SK-N-SH (cell line): ENCODE measurements at regions not wholly inside any gene's neighbourhood (a gene's known extent, or its start where the extent isn't known, plus 50 kb on each side); places are given as distances from the start of the nearest gene placed in this dataset.

ENCODE experiments used
- CHD2 ChIP-seq: fragments of 150-350 bp; IDR thresholded peaks from 2 replicates; pipeline ENCODE4 v1.6.1; 2018; ENCODE audit warnings: low read length; ENCODE audit not compliant: partially characterized antibody
- JUND ChIP-seq: IDR thresholded peaks from 2 replicates; pipeline ENCODE4 v1.4.0; 2012
- MAX ChIP-seq: IDR thresholded peaks from 2 replicates; pipeline ENCODE4 v1.4.0; 2012; ENCODE audit warnings: low read depth
- MXI1 ChIP-seq: IDR thresholded peaks from 2 replicates; pipeline ENCODE4 v1.6.1; 2012; ENCODE audit warnings: mild to moderate bottlenecking, low read depth, low read length, improper control_type of control experiment
- POLR2AphosphoS5 ChIP-seq: IDR thresholded peaks from 2 replicates; pipeline ENCODE4 v1.6.1; 2012; ENCODE audit warnings: low read depth, low read length
- RAD21 ChIP-seq: IDR thresholded peaks from 2 replicates; pipeline ENCODE4 v1.6.1; 2012; ENCODE audit warnings: mild to moderate bottlenecking, low read length
- REST ChIP-seq: IDR thresholded peaks from 2 replicates; pipeline ENCODE4 v1.6.1; 2012; ENCODE audit warnings: mild to moderate bottlenecking, low read depth, low read length, moderate library complexity
- RFX5 ChIP-seq: IDR thresholded peaks from 2 replicates; pipeline ENCODE4 v1.6.1; 2012; ENCODE audit warnings: mild to moderate bottlenecking, improper control_type of control experiment, low read length
- RXRA ChIP-seq: IDR thresholded peaks from 2 replicates; pipeline ENCODE4 v1.4.0; 2012; ENCODE audit warnings: low read depth, mild to moderate bottlenecking, borderline replicate concordance
- TF ChIP-seq, protein P1 (sequence below): fragments of 200-600 bp; sonication (generic); IDR thresholded peaks from 2 replicates; pipeline ENCODE4 v1.6.1; 2017; ENCODE audit warnings: antibody characterized with exemption, mild to moderate bottlenecking, moderate library complexity
- TF ChIP-seq, protein P2 (sequence below): IDR thresholded peaks from 2 replicates; pipeline ENCODE4 v1.4.0; 2012; ENCODE audit warnings: low read depth, borderline replicate concordance

DNA sequence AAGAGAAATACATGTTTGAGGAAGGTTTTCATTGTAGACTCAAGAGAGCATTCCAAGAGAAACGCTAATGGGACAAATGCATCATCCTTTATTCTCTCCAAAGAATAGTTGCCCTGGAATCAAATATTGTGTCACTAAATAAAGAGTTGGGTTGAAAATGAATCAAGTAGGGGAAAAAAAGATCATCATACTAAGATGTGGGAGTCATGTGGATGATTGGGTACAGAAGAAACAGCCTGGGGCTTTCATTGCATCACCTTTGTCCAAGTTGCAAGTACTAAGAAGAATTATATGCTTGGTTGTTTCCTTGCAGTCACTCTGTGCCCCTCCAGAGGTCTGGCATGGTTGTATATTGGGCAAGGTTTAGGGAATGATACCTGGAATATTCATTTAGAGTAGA lies 658.9 kb downstream of the TOX3 start:
- TF ChIP-seq, protein P1, sequence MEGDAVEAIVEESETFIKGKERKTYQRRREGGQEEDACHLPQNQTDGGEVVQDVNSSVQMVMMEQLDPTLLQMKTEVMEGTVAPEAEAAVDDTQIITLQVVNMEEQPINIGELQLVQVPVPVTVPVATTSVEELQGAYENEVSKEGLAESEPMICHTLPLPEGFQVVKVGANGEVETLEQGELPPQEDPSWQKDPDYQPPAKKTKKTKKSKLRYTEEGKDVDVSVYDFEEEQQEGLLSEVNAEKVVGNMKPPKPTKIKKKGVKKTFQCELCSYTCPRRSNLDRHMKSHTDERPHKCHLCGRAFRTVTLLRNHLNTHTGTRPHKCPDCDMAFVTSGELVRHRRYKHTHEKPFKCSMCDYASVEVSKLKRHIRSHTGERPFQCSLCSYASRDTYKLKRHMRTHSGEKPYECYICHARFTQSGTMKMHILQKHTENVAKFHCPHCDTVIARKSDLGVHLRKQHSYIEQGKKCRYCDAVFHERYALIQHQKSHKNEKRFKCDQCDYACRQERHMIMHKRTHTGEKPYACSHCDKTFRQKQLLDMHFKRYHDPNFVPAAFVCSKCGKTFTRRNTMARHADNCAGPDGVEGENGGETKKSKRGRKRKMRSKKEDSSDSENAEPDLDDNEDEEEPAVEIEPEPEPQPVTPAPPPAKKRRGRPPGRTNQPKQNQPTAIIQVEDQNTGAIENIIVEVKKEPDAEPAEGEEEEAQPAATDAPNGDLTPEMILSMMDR, result no peak
- no peak for TF ChIP-seq MAX
- no peak for TF ChIP-seq CHD2
- TF ChIP-seq, protein P2, sequence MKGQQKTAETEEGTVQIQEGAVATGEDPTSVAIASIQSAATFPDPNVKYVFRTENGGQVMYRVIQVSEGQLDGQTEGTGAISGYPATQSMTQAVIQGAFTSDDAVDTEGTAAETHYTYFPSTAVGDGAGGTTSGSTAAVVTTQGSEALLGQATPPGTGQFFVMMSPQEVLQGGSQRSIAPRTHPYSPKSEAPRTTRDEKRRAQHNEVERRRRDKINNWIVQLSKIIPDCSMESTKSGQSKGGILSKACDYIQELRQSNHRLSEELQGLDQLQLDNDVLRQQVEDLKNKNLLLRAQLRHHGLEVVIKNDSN, result no peak
- TF ChIP-seq REST, result no peak
- no peak for TF ChIP-seq POLR2AphosphoS5
- no peak for TF ChIP-seq MXI1
- no peak for TF ChIP-seq RFX5
- TF ChIP-seq JUND, result no peak
- no peak for TF ChIP-seq RXRA
- TF ChIP-seq RAD21, result no peak
